Omental fat pad (tissue), 3 donors: ENCODE measurements at regions not wholly inside any gene's neighbourhood (a gene's known extent, or its start where the extent isn't known, plus 50 kb on each side); places are given as distances from the start of the nearest gene placed in this dataset.

Experiments used
- ATAC-seq: fragments of 150-250 bp; one replicate; pipeline ENCODE4 v1.9.1; 2016; ENCODE audit warnings: mild to moderate bottlenecking, moderate library complexity; ENCODE audit not compliant: low FRiP score
- DNase-seq: peaks from one replicate; pipeline ENCODE4 v3.0.0-alpha.2; 2019; ENCODE audit warnings: low spot score
- TF ChIP-seq, protein P1 (sequence below), 3 donors: fragments of 450-650 bp; IDR thresholded peaks; one replicate each; pipeline ENCODE4 v1.5.1; 2016 to 2017; ENCODE audit warnings: antibody characterized with exemption in 3 of 3, mild to moderate bottlenecking in 3 of 3, moderate library complexity in 2 of 3

DNA sequence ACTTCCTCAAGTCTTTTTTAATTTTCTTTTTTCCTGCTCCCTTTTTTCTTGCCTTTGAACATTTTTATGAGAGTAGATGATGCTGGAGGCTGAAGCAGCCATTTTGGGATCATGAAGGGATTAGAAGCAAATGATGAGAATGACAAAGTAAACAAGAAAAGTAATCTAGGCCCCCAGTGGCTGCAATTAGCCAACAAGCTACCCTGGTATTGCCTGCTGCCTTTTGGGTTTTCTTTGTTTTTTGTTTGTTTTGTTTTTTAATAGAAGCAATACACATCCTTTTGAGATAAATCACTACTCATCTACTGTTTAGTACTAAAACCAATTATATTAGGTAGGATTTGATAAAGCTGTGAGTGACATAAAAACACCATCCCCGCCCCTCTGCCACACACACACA, 280.7 kb upstream of the ADGRL2 start:
- TF ChIP-seq, protein P1, sequence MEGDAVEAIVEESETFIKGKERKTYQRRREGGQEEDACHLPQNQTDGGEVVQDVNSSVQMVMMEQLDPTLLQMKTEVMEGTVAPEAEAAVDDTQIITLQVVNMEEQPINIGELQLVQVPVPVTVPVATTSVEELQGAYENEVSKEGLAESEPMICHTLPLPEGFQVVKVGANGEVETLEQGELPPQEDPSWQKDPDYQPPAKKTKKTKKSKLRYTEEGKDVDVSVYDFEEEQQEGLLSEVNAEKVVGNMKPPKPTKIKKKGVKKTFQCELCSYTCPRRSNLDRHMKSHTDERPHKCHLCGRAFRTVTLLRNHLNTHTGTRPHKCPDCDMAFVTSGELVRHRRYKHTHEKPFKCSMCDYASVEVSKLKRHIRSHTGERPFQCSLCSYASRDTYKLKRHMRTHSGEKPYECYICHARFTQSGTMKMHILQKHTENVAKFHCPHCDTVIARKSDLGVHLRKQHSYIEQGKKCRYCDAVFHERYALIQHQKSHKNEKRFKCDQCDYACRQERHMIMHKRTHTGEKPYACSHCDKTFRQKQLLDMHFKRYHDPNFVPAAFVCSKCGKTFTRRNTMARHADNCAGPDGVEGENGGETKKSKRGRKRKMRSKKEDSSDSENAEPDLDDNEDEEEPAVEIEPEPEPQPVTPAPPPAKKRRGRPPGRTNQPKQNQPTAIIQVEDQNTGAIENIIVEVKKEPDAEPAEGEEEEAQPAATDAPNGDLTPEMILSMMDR (IDR thresholded peaks at IDR 0.05) = no peak
- ATAC-seq (no peak), DNase-seq (no peak)

GRCh38 chr1:81517987-81518386, 282.7 kb upstream of the ADGRL2 start:
- TF ChIP-seq, protein P1 (IDR thresholded peaks at IDR 0.05) = no peak
- ATAC-seq (no peak), DNase-seq (no peak)

GRCh38 chr1:81513796-81514354, 286.9 kb upstream of the ADGRL2 start:
- ATAC-seq = no peak
- TF ChIP-seq, protein P1 (IDR thresholded peaks at IDR 0.05) = no peak
- DNase-seq = no peak

GRCh38 chr1:81512252-81513003, 288.3 kb upstream of the ADGRL2 start:
- no peak for DNase-seq
- ATAC-seq = no peak
- TF ChIP-seq, protein P1 (IDR thresholded peaks at IDR 0.05) = no peak

- TF ChIP-seq, protein P1 (IDR thresholded peaks at IDR 0.05) = no peak
- DNase-seq = no peak
- no peak for ATAC-seq
Observed at GRCh38 chr1:81511281-81511680, 289.5 kb upstream of the ADGRL2 start.

- TF ChIP-seq, protein P1 (IDR thresholded peaks at IDR 0.05) = no peak
- no peak for ATAC-seq
- DNase-seq = no peak
Observed at GRCh38 chr1:81510701-81511100, 290.0 kb upstream of the ADGRL2 start.

DNA sequence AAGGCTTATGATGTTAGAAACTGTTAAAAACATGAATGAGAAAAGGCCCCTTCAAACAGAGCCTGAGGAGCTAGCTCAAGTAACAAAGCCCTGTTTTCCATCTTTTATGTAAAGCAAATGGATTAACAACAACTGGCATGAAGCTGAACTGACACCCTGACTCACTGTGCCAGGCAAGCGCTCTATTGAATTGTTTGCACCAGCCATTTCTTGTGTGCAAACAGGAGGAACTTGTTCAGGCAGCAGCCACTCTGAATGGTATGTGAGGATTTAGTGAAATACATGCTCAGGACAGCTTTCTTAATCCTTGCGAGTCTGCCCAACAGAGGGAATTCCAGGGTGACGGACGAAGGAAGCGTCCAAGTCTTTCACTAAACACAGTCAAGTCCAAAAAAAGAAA, 291.1 kb upstream of the ADGRL2 start:
- ATAC-seq = no peak
- no peak for DNase-seq
- TF ChIP-seq, protein P1 (IDR thresholded peaks at IDR 0.05) = no peak
